ENCODE measurements at regions not wholly inside any gene's neighbourhood (a gene's known extent, or its start where the extent isn't known, plus 50 kb on each side); places are given as distances from the start of the nearest gene placed in this dataset.

GRCh38 chr10:118491055-118491454, 104.4 kb downstream of the PRLHR start:
- Mint-ChIP-seq H3K27ac (no peak overlapping the region), H3K4me1 (ENCODE audit: low read depth) (peaks cover 8% of the 10 kb centered on the region)
- intact Hi-C loops (cut with micrococcal nuclease) = no loop called here

DNA sequence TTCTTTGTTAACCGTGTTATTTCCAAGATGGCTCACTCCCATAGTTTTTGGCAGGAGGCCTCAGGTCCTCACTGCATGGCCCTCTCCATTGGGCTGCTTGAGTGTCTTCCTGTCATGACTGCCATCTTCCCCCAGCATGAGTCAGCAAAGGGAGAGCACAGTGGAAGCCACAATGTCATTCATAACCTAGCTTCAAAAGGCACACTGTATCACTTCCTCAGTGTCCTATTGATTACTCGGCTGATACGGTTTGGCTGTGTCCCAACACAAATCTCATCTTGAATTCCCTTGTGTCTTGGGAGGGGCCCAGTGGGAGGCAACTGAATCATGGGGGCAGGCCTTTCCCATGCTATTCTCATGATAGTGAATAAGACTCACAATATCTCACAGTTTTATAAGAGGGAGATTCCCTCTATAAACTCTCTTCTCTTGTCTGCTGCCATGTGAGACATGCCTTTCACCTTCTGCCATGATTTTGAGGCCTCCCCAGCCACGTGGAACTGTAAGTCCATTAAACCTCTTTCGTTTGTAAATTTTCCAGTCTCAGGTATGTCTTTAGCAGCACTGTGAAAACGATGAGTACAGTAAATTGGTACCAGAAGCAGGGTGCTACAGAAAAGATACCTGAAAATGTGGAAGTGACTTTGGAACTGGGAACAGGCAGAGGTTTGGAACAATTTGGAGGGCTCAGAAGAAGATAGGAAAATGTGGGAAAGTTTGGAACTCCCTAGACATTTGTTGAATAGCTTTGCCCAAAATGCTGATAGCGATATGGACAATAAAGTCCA, 106.5 kb downstream of the PRLHR start:
- intact Hi-C loops (cut with micrococcal nuclease) = no loop called here
- Mint-ChIP-seq H3K4me1 (ENCODE audit: low read depth) (peaks cover 8% of the 10 kb centered on the region), H3K4me3 (no peak overlapping the region)

More at GRCh38 chr10:118491055-118491454, 104.4 kb downstream of the PRLHR start:
- H3K4me3 Mint-ChIP-seq = no peak overlapping the region
- peaks cover 11% of the 10 kb centered on the region for H3K9me3 Mint-ChIP-seq
- no peaks in the 10 kb centered on the region for H3K36me3 Mint-ChIP-seq (ENCODE audit: low read depth)
- H3K27me3 Mint-ChIP-seq = peaks cover 25% of the 10 kb centered on the region

DNA sequence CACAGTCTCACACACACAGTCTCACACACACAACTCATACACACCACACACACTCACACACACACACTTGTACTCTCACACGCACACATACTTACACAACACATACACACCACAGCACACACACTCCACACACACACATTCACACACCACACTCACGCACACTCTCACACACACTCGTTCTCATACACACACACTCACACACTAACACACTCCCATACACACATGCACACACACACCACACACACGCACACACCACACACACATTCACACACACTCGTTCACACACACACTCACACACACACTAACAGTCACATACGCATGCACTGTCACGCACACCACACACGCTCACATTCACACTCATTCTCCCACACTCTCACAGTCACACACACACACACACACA, 109.8 kb downstream of the PRLHR start:
- Mint-ChIP-seq H3K4me1 (ENCODE audit: low read depth) (peaks cover 8% of the 10 kb centered on the region), H3K36me3 (ENCODE audit: low read depth) (no peaks in the 10 kb centered on the region), H3K27ac (no peak overlapping the region), H3K27me3 (peaks cover 24% of the 10 kb centered on the region), H3K9me3 (peaks cover 11% of the 10 kb centered on the region), H3K4me3 (no peak overlapping the region)
- intact Hi-C loops (cut with micrococcal nuclease) = no loop called here

More for the DNA sequence above, 106.5 kb downstream of the PRLHR start:
- Mint-ChIP-seq H3K27me3 (peaks cover 22% of the 10 kb centered on the region), H3K27ac (no peak overlapping the region), H3K36me3 (ENCODE audit: low read depth) (no peaks in the 10 kb centered on the region), H3K9me3 (peaks cover 11% of the 10 kb centered on the region)

DNA sequence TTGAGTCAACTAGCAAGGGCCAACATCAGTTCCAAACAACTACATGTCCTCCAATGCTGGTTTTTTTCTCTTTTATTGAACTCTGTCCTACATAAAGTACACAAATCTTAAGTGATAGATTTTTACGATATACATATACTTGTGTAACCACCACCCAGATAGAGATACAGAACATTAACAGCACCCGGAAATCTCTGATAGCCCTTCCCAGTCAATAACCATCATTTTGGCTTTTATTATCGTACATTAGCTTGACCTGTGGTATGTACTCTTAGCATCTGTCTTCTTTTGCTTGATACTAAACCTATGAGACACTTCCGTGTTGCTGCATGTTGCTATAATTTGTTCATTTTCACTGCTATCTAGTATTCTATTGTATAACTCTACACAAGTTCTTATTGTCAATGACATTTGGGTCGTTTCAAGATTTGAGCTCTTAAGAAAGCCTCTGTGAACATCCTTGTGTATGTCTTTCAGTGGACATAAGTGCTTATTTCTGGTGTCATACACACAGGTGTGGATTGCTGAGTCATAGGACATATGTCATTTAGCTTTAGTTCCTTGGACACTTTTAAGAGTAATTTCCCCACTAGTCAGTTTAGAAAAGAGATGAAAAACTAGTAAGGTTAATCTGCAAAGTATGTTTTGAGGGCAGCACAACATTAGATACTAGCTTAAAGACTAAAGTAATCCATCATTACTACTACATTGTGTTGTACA, 111.1 kb downstream of the PRLHR start:
- peaks cover 8% of the 10 kb centered on the region for H3K9me3 Mint-ChIP-seq
- peaks cover 8% of the 10 kb centered on the region for H3K4me1 Mint-ChIP-seq (ENCODE audit: low read depth)
- intact Hi-C loops (cut with micrococcal nuclease) = no loop called here
- H3K36me3 Mint-ChIP-seq (ENCODE audit: low read depth) = no peaks in the 10 kb centered on the region
- no peak overlapping the region for H3K4me3 Mint-ChIP-seq
- H3K27ac Mint-ChIP-seq = no peak overlapping the region
- H3K27me3 Mint-ChIP-seq = peaks cover 23% of the 10 kb centered on the region

- H3K36me3 Mint-ChIP-seq (ENCODE audit: low read depth) = no peaks in the 10 kb centered on the region
- H3K4me3 Mint-ChIP-seq = no peak overlapping the region
- no peak overlapping the region for H3K27ac Mint-ChIP-seq
- intact Hi-C loops (cut with micrococcal nuclease) = no loop called here
- peaks cover 23% of the 10 kb centered on the region for H3K27me3 Mint-ChIP-seq
- no peaks in the 10 kb centered on the region for H3K9me3 Mint-ChIP-seq
- peaks cover under 1% of the 10 kb centered on the region for H3K4me1 Mint-ChIP-seq (ENCODE audit: low read depth)
Measured at GRCh38 chr10:118483496-118483895, 112.0 kb downstream of the PRLHR start.

- H3K27ac Mint-ChIP-seq = no peak overlapping the region
- no peaks in the 10 kb centered on the region for H3K36me3 Mint-ChIP-seq (ENCODE audit: low read depth)
- no peak overlapping the region for H3K4me3 Mint-ChIP-seq
Measured at GRCh38 chr10:118482393-118483331, 112.8 kb downstream of the PRLHR start.

DNA sequence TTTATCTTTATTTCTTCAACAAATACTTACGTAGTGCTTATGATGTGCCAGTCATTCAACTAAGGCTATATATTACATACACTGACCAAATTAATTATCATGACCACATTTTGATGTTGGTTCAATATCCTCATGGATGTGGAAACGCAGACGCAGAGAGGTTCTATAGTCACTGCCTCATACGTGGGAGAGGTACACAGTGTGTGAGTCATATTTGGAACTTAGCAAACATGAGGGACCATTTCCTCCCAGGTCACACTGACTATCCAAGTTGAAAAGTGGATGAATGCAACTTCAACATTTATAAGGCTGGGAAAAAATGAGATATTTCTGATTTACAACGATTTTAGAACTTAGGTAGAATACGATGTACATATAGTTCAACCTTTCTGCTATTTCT, 113.6 kb downstream of the PRLHR start:
- Mint-ChIP-seq H3K36me3 (ENCODE audit: low read depth) (no peaks in the 10 kb centered on the region), H3K27me3 (peaks cover 22% of the 10 kb centered on the region), H3K4me1 (ENCODE audit: low read depth) (no peaks in the 10 kb centered on the region), H3K4me3 (no peak overlapping the region), H3K9me3 (no peaks in the 10 kb centered on the region), H3K27ac (no peak overlapping the region)
- intact Hi-C loops (cut with micrococcal nuclease) = no loop called here

More at GRCh38 chr10:118482393-118483331, 112.8 kb downstream of the PRLHR start:
- H3K4me1 Mint-ChIP-seq (ENCODE audit: low read depth) = no peaks in the 10 kb centered on the region
- no peaks in the 10 kb centered on the region for H3K9me3 Mint-ChIP-seq
- intact Hi-C loops (cut with micrococcal nuclease) = no loop called here
- H3K27me3 Mint-ChIP-seq = peaks cover 23% of the 10 kb centered on the region

- Mint-ChIP-seq H3K4me3 (no peak overlapping the region), H3K9me3 (no peaks in the 10 kb centered on the region), H3K27me3 (peaks cover 37% of the 10 kb centered on the region), H3K36me3 (ENCODE audit: low read depth) (no peaks in the 10 kb centered on the region), H3K4me1 (ENCODE audit: low read depth) (peaks cover 6% of the 10 kb centered on the region), H3K27ac (no peak overlapping the region)
- intact Hi-C loops (cut with micrococcal nuclease) = no loop called here
Measured at GRCh38 chr10:118475214-118475613, 120.2 kb downstream of the PRLHR start.

- no peak overlapping the region for H3K4me3 Mint-ChIP-seq
- H3K27me3 Mint-ChIP-seq = peaks cover 39% of the 10 kb centered on the region
- peaks cover 6% of the 10 kb centered on the region for H3K4me1 Mint-ChIP-seq (ENCODE audit: low read depth)
- no peaks in the 10 kb centered on the region for H3K36me3 Mint-ChIP-seq (ENCODE audit: low read depth)
- no peak overlapping the region for H3K27ac Mint-ChIP-seq
- H3K9me3 Mint-ChIP-seq = no peaks in the 10 kb centered on the region
- intact Hi-C loops (cut with micrococcal nuclease) = no loop called here
Measured at GRCh38 chr10:118474111-118474510, 121.3 kb downstream of the PRLHR start.

DNA sequence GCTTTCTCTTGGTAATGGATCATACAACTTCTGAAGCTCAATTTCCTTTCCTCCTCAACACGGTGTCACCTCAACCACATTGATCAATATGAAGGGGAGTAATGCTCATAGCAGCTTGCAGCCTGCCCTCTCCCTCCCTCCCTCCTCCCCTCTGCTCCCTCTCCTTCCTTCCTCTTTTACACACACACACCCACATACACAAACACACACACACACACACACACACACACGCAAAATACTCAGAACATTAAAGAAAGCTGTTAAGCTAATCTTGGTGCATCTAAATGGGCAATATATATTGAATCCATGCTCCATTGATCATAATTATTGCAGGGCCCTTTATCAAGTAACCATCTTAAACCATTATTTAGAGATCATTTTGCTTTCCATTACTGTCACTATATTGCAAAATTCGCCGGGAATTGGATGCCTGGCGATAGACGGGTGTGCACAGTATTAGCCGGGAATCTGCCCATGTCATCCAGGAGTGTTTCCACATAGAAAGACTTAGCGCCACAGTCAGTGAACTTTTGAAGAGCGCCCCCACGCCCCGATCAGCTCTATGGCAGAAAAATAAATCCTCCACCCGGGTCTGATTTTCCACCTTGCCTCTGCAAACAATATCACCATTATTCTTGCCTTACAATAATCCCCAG, 122.0 kb downstream of the PRLHR start:
- H3K27ac Mint-ChIP-seq = no peak overlapping the region
- peaks cover 6% of the 10 kb centered on the region for H3K4me1 Mint-ChIP-seq (ENCODE audit: low read depth)
- intact Hi-C loops (cut with micrococcal nuclease) = no loop called here
- H3K9me3 Mint-ChIP-seq = no peaks in the 10 kb centered on the region
- H3K4me3 Mint-ChIP-seq = no peak overlapping the region
- no peaks in the 10 kb centered on the region for H3K36me3 Mint-ChIP-seq (ENCODE audit: low read depth)
- peaks cover 43% of the 10 kb centered on the region for H3K27me3 Mint-ChIP-seq

- Mint-ChIP-seq H3K27me3 (peaks cover 42% of the 10 kb centered on the region), H3K36me3 (ENCODE audit: low read depth) (no peaks in the 10 kb centered on the region), H3K27ac (no peak overlapping the region), H3K9me3 (no peaks in the 10 kb centered on the region), H3K4me1 (ENCODE audit: low read depth) (peaks cover 6% of the 10 kb centered on the region), H3K4me3 (no peak overlapping the region)
- intact Hi-C loops (cut with micrococcal nuclease) = no loop called here
Measured at GRCh38 chr10:118472415-118473304, 122.8 kb downstream of the PRLHR start.

DNA sequence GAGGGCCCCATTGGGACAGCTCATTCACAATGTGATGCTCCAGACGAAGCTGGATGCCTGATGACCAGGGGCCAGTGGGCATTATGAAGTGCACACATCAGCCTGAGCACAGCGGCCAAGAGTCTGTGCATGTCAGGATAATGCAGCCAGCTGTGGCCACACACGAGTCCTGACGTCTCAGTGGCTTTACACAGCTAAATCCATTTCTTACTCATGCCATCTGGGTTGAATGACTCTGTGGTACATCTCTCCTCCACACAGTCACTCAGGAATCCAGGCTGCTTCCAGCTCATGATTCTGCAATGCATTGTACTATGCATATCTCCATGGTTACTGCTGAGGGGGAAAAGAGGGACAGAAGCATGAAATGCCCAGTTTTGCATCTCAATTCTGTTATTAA, 123.6 kb downstream of the PRLHR start:
- no peaks in the 10 kb centered on the region for H3K36me3 Mint-ChIP-seq (ENCODE audit: low read depth)
- no peak overlapping the region for H3K27ac Mint-ChIP-seq
- no peaks in the 10 kb centered on the region for H3K9me3 Mint-ChIP-seq
- H3K4me1 Mint-ChIP-seq (ENCODE audit: low read depth) = peaks cover 6% of the 10 kb centered on the region
- peaks cover 40% of the 10 kb centered on the region for H3K27me3 Mint-ChIP-seq
- H3K4me3 Mint-ChIP-seq = no peak overlapping the region
- intact Hi-C loops (cut with micrococcal nuclease) = no loop called here

GRCh38 chr10:118470470-118470869, 125.0 kb downstream of the PRLHR start:
- H3K27me3 Mint-ChIP-seq = peaks cover 41% of the 10 kb centered on the region
- peaks cover 6% of the 10 kb centered on the region for H3K4me1 Mint-ChIP-seq (ENCODE audit: low read depth)
- no peak overlapping the region for H3K27ac Mint-ChIP-seq
- H3K36me3 Mint-ChIP-seq (ENCODE audit: low read depth) = no peaks in the 10 kb centered on the region
- H3K9me3 Mint-ChIP-seq = no peaks in the 10 kb centered on the region
- no peak overlapping the region for H3K4me3 Mint-ChIP-seq
- intact Hi-C loops (cut with micrococcal nuclease) = no loop called here

Measured in dendritic cell treated with granulocyte-macrophage colony-stimulating factor and Interleukin-4, amounts not matched to agents 40 ng/mL and 50 ng/mL, for 4 days (primary cell).